Epidermal melanocyte (primary cell): ENCODE measurements at regions not wholly inside any gene's neighbourhood (a gene's known extent, or its start where the extent isn't known, plus 50 kb on each side); places are given as distances from the start of the nearest gene placed in this dataset.
"Not testable (repeated sequence)": the region's sequence is repeated elsewhere in the genome, so short reads cannot be mapped to it uniquely, and the experiment has no call there.

ENCODE experiments used
- DNase-seq: peaks from one replicate; pipeline ENCODE4 v3.0.0; 2011; ENCODE audit warnings: low spot score; ENCODE audit not compliant: insufficient read length

- DNase-seq, result not testable (repeated sequence)
These were observed 80.7 kb downstream of the SPTSSA start for GRCh38 chr14:34381304-34381703.

GRCh38 chr14:34380471-34380845, 81.6 kb downstream of the SPTSSA start:
- DNase-seq, result no peak

GRCh38 chr14:34379816-34380470, 82.1 kb downstream of the SPTSSA start:
- DNase-seq, result no peak

- DNase-seq, result no peak
These were observed 85.3 kb downstream of the SPTSSA start for GRCh38 chr14:34376649-34377267.

GRCh38 chr14:34374998-34375740, 86.9 kb downstream of the SPTSSA start:
- DNase-seq, result no peak

- no peak for DNase-seq
These were observed 88.8 kb downstream of the SPTSSA start for GRCh38 chr14:34373191-34373590.

- DNase-seq, result no peak
These were observed 89.3 kb downstream of the SPTSSA start for GRCh38 chr14:34372786-34373185.

GRCh38 chr14:34369648-34370030, 92.4 kb downstream of the SPTSSA start:
- DNase-seq, result no peak

GRCh38 chr14:34368971-34369647, 92.9 kb downstream of the SPTSSA start:
- DNase-seq, result no peak

- no peak for DNase-seq
These were observed 93.7 kb downstream of the SPTSSA start for GRCh38 chr14:34368115-34368970.

- DNase-seq, result no peak
These were observed 96.6 kb downstream of the SPTSSA start for GRCh38 chr14:34365309-34365915.

- DNase-seq, result no peak
These were observed 97.8 kb downstream of the SPTSSA start for GRCh38 chr14:34364201-34364600.

GRCh38 chr14:34363733-34364134, 98.3 kb downstream of the SPTSSA start:
- no peak for DNase-seq

GRCh38 chr14:34362641-34363251, 99.3 kb downstream of the SPTSSA start:
- no peak for DNase-seq

- no peak for DNase-seq
These were observed 100.5 kb downstream of the SPTSSA start for GRCh38 chr14:34361504-34362011.

GRCh38 chr14:34359420-34360117, 102.5 kb downstream of the SPTSSA start:
- no peak for DNase-seq

- DNase-seq, result no peak
These were observed 105.8 kb downstream of the SPTSSA start for GRCh38 chr14:34356264-34356654.

GRCh38 chr14:34355584-34356263, 106.3 kb downstream of the SPTSSA start:
- DNase-seq, result peak; percentile 28

- DNase-seq, result no peak
These were observed 107.5 kb downstream of the SPTSSA start for GRCh38 chr14:34354556-34354955.
